MM.1S (cell line): ENCODE measurements at regions not wholly inside any gene's neighbourhood (a gene's known extent, or its start where the extent isn't known, plus 50 kb on each side); places are given as distances from the start of the nearest gene placed in this dataset.

Experiments used
- CTCF ChIP-seq: fragments of 300-600 bp; sonication (generic); IDR thresholded peaks from 2 replicates; pipeline ENCODE4 v1.5.1; 2016; ENCODE audit warnings: antibody characterized with exemption, low read length, mixed read lengths
- EZH2phosphoT487 ChIP-seq: fragments of 300-600 bp; sonication (generic); IDR thresholded peaks from 2 replicates; pipeline ENCODE4 v1.6.1; 2018; ENCODE audit warnings: antibody characterized with exemption, low read length

GRCh38 chr2:16099326-16099725 lies 159.0 kb downstream of the MYCN start:
- TF ChIP-seq CTCF = no peak
- TF ChIP-seq EZH2phosphoT487 = no peak
